GM18520 (cell line): ENCODE measurements at regions not wholly inside any gene's neighbourhood (a gene's known extent, or its start where the extent isn't known, plus 50 kb on each side); places are given as distances from the start of the nearest gene placed in this dataset.

Experiments used
- ATAC-seq: cut with Tn5 transposase; IDR thresholded peaks from one replicate; pipeline ENCODE4 v1.9.1; 2021; ENCODE audit not compliant: unreplicated experiment

DNA sequence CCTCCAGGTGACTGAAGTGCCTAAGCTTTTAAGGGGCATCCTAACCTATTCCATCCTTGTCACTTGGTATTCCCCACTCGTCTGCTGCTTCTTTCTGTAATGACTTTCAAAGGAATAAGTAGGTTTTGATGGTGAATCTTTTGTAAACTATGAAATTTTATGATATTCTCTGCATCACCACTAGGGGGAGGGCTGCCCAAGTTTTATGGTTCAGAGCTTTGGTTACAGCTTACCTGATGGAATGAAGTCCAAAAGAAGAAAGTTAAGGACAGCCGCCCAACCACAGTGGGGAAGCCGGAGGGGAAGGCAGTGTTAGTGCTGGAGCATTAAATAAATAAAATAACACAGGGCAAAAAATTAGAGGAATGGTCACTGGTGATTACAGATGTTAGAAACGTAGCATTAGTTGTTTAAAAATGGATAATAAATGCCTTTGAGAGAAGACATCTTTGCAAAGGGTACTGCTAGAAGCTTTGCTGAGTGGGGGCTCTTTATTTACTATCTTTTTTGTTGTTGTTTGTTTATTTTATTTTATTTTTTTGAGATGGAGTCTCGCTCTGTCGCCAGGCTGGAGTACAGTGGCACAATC lies 204.9 kb downstream of the GBA3 start:
- no peak for ATAC-seq

DNA sequence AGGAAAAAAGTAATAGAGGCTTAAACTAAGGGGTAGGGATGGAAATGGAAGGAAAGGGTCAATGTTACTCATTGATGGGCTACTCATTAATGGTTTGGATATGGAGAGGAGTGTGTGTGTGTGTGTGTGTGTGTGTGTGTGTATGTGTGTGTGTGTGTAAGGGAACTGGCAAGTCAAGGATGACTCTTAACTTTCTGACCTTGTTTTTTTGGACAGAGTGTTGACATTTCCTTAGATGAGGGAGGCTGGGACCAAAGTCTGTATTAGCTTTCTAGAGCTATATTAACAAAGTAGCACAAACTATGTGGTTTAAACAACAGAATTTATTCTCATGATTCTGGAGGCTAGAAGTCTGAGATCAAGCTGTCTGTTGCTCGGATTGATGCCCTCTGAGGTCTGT lies 202.7 kb downstream of the GBA3 start:
- no peak for ATAC-seq

DNA sequence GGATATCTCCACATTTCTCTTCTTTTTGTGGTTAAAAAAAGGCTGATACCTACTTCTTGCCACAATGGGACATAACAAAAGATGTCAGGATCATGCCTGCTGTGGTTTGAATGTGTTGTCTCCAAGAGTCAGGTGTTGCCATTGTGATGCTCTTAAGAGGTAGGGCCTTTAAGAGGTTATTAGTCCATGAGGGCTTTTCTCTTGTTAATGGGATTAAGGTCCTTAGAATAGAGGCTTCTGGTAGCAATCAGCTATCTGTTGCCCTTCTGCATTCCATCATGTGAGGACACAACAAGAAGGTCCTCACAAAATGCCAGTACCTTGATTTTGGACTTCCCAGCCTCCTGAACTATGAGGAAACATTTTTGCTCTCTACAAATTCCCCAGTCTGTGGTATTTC lies 191.4 kb downstream of the GBA3 start:
- ATAC-seq = no peak

- no peak for ATAC-seq
These were observed 188.7 kb downstream of the GBA3 start for GRCh38 chr4:22881411-22881810.

GRCh38 chr4:22877486-22878052 lies 184.8 kb downstream of the GBA3 start:
- no peak for ATAC-seq

DNA sequence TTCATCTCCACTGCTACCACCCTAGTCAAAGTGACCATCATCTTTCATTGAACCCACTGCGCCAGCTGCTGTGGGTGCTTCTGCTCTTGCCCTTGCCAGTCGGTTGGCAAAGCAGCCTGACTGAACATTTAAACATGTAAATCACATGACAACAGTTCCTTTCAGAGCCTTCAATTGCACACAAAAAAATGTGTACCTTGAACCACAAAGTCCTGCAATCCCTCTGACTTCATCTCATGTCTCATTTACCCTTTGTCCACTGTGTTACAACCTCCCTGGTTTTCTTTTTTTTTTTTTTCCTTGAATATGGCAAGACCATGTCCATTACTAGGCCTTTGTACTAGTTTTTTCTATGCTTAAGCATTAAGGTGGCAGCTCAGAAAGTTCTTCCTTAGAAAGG lies 183.5 kb downstream of the GBA3 start:
- no peak for ATAC-seq

DNA sequence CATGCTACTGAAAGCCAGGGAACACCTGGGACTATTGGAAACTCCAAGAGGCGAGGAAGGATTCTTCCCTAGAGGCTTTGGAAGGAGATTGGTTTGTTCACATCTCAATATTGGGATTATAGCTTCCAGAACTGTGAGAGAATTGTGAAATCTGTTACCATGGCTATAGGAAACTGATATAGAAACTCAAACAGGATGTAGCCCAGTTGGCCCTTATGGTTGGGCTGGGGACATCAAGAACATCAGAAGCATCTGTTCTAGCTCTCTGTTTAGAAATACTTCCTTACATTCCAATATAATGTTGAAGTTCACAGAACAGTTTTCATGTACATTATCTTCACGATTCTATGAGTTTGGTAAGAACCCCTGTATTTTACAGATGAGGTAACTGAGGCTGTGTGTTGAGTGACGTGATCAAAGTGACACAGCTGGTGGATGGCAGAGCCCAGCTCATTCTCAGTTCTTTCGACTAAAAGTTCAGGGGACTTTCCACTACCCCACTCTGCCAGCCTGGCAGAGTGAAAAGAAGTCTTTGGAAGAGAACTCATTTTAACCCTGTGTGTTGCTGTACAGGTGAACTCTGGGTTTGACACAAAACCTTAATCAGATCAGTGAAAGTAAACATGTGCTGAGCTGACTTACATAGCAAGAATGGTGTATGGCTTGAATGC lies 183.0 kb downstream of the GBA3 start:
- ATAC-seq = no peak

DNA sequence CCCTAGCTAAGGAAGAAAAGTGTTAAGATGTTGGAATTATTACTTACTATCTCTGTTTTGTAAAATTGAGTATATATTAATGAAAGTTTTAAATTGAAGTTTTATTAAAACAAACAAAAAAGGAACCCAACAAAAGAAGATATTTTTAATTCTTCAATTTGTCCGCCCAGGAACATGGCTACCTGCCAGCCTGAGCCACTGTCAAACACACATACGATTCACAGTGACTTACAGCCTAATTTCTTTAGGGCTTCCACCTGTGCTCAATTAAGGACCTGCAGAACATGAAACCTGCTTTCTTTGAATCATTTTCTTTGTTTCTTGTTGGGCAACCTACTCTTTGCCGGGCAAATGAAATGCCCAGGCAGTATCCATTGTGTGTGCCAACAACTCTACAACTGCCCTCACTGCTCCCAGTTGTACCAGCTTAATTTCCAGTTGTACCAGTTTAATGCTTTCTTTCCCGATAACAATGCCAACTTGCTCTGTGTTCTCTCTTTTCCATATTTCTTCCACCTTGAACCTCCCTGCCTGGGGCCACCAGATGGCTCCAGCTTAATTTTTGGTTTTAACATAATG lies 181.7 kb downstream of the GBA3 start:
- no peak for ATAC-seq

GRCh38 chr4:22873899-22874298 lies 181.2 kb downstream of the GBA3 start:
- no peak for ATAC-seq

DNA sequence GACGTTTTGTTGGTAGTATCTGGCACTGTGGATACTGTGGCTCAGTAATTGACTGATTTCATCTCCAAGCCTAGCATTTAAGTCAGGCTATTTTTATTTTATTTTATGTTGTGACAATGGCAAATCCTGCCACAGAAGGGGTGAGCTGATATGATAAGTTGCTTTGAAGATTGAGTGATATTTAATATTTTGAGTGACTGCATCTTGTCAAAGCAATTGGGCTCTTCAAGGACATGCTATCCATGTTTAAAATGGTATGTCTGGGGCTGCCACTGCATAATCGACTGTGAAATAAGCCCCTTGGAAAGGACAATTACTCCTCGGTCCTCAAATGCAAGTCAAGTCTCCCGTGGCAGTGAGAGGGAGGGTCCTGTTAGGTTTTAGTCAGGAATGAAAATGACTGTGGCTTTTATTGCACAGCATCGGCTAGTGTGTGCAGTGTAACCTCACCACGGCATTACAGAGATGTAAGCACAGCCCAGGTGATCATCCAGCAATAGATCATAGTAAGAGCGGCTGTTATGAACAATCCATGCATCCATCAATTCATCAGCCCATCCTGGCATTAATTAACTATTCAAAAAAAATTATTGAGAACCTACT lies 178.2 kb downstream of the GBA3 start:
- no peak for ATAC-seq

GRCh38 chr4:22869235-22869634 lies 176.5 kb downstream of the GBA3 start:
- no peak for ATAC-seq
